ENCODE measurements at regions not wholly inside any gene's neighbourhood (a gene's known extent, or its start where the extent isn't known, plus 50 kb on each side); places are given as distances from the start of the nearest gene placed in this dataset.

- TF ChIP-seq CTCF (IDR thresholded peaks at IDR 0.05) (no peak), POLR2A (IDR thresholded peaks at IDR 0.05) (no peak), EP300 (IDR thresholded peaks at IDR 0.05) (no peak)
These were observed 500.5 kb downstream of the SETD4 start for GRCh38 chr21:35559829-35560225.

Data from tibial nerve (tissue), 4 donors.